ENCODE measurements at regions not wholly inside any gene's neighbourhood (a gene's known extent, or its start where the extent isn't known, plus 50 kb on each side); places are given as distances from the start of the nearest gene placed in this dataset.

DNA sequence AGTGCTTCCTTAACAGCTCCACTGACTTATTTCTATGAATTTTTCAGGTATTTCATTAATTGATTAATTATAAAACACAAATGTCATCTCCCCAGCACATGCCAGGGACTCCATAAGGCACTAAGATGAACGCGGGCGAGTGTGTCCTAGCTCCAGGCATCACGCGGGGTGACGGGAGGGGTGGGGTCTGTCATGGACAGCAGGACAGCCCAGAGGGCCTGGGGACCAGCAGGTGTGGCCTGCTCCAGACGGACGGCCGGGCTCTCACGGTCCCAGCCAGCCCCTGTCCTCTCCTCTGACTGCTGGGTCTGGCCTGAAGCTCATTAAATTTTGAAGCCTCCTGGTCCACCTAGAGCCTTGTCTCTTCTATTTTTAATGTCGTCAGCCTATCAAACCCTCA, 531.1 kb downstream of the BRD1 start:
- CTCF ChIA-PET: interaction anchor here (1.0 to 2.9 kb wide), 3 partner anchors 8 to 250 kb away, joined by 3 to 10 read pairs (median 6); no protein-coding TSS in a partner anchor

DNA sequence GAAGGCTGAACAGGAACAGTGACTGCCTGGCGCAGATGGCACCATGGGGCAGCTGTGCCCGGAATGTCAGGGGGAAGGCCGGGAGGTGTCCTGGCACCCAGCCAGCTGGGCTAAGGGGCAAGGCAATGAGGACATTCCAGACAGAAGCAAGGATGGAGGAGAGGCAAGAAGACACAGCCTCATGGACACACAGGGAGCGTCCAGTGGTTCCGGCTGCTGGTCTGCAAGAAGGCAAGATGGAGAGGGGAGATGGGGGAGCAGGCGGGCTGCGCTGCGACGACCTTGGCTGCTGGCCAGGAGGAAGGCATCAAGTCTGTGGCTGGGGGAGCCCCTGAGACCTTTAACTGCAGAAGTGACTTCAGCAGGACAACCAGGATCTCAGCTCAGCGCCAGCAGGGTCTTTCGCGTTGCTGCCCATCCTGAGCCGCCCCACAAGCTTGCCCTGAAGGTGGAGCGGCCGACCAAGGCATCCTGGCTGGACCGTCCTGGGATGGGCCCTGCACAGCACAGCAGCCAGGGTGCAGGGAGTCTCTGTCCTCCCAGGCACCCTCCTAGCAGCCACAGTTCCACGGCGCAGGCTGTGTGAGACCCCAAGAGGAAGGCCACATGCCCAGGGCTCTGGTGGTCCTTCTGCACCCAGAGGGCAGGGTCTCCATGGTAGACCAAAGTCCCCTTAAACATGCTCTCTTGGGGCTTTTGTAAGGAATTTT, 531.7 kb downstream of the BRD1 start:
- ChIA-PET POLR2A (no interaction called here), CTCF (interaction anchor here (1.4 to 2.9 kb wide), 3 partner anchors 9 to 249 kb away, joined by 6 to 14 read pairs (median 10); no protein-coding TSS in a partner anchor)
- H3K27ac ChIP-seq (ENCODE audit: extremely low read depth, low read depth, low read length): no peak overlapping the region
- no peaks in the 10 kb centered on the region for H3K9me3 ChIP-seq (ENCODE audit: control insufficient read depth, insufficient read depth, low read depth, low read length)
- no peak overlapping the region for H3K4me3 ChIP-seq (ENCODE audit: low read depth, low read length)
- no peaks in the 10 kb centered on the region for H3K36me3 ChIP-seq (ENCODE audit: control insufficient read depth in 2 of 2, insufficient read depth in 1 of 2, low read length in 2 of 2)
- TF ChIP-seq ZNF350 (tag by site-specific recombination; IDR thresholded peaks at IDR 0.05) (no peak), BCL11A (tag by site-specific recombination; IDR thresholded peaks at IDR 0.05; ENCODE audit: low read depth) (no peak), ZNF174 (tag by site-specific recombination; IDR thresholded peaks at IDR 0.05) (no peak), ZNF423 (tag by site-specific recombination; IDR thresholded peaks at IDR 0.05) (no peak), ZNF600 (tag by site-specific recombination; IDR thresholded peaks at IDR 0.05) (no peak), GLI2 (tag by site-specific recombination; IDR thresholded peaks at IDR 0.05; ENCODE audit: borderline replicate concordance, low read depth) (no peak), ZNF558 (tag by site-specific recombination; IDR thresholded peaks at IDR 0.05) (no peak), MZF1 (tag by site-specific recombination; IDR thresholded peaks at IDR 0.05; ENCODE audit: borderline replicate concordance) (no peak)
- TF ChIP-seq, protein P1, sequence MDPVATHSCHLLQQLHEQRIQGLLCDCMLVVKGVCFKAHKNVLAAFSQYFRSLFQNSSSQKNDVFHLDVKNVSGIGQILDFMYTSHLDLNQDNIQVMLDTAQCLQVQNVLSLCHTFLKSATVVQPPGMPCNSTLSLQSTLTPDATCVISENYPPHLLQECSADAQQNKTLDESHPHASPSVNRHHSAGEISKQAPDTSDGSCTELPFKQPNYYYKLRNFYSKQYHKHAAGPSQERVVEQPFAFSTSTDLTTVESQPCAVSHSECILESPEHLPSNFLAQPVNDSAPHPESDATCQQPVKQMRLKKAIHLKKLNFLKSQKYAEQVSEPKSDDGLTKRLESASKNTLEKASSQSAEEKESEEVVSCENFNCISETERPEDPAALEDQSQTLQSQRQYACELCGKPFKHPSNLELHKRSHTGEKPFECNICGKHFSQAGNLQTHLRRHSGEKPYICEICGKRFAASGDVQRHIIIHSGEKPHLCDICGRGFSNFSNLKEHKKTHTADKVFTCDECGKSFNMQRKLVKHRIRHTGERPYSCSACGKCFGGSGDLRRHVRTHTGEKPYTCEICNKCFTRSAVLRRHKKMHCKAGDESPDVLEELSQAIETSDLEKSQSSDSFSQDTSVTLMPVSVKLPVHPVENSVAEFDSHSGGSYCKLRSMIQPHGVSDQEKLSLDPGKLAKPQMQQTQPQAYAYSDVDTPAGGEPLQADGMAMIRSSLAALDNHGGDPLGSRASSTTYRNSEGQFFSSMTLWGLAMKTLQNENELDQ (tag by site-specific recombination; IDR thresholded peaks at IDR 0.05; ENCODE audit: low read depth): no peak
- H3K4me1 ChIP-seq (ENCODE audit: control insufficient read depth, insufficient read depth, low read length): no peaks in the 10 kb centered on the region

More for the DNA sequence above, 531.1 kb downstream of the BRD1 start:
- Histone ChIP-seq H3K4me3 (ENCODE audit: low read depth, low read length) (no peak overlapping the region), H3K9me3 (ENCODE audit: control insufficient read depth, insufficient read depth, low read depth, low read length) (no peaks in the 10 kb centered on the region), H3K36me3 (ENCODE audit: control insufficient read depth in 2 of 2, insufficient read depth in 1 of 2, low read length in 2 of 2) (no peaks in the 10 kb centered on the region), H3K27ac (ENCODE audit: extremely low read depth, low read depth, low read length) (no peak overlapping the region), H3K4me1 (ENCODE audit: control insufficient read depth, insufficient read depth, low read length) (no peaks in the 10 kb centered on the region)
- TF ChIP-seq ZNF791 (tag by site-specific recombination; IDR thresholded peaks at IDR 0.05) (no peak), MZF1 (tag by site-specific recombination; IDR thresholded peaks at IDR 0.05; ENCODE audit: borderline replicate concordance) (no peak), ZNF311 (tag by site-specific recombination; IDR thresholded peaks at IDR 0.05; ENCODE audit: borderline replicate concordance) (no peak), FEZF1 (tag by site-specific recombination; IDR thresholded peaks at IDR 0.05) (no peak), ZNF660 (tag by site-specific recombination; IDR thresholded peaks at IDR 0.05) (no peak), ZNF274 (IDR thresholded peaks at IDR 0.05; ENCODE audit: low read length) (no peak), ZNF274 (tag by site-specific recombination; IDR thresholded peaks at IDR 0.05; ENCODE audit: borderline replicate concordance) (no peak), KLF8 (tag by site-specific recombination; IDR thresholded peaks at IDR 0.05) (no peak), ZNF837 (tag by site-specific recombination; IDR thresholded peaks at IDR 0.05) (no peak), PRDM1 (tag by site-specific recombination; IDR thresholded peaks at IDR 0.05) (no peak), ZNF16 (tag by site-specific recombination; IDR thresholded peaks at IDR 0.05; ENCODE audit: low read depth) (no peak)
- TF ChIP-seq, protein P2, sequence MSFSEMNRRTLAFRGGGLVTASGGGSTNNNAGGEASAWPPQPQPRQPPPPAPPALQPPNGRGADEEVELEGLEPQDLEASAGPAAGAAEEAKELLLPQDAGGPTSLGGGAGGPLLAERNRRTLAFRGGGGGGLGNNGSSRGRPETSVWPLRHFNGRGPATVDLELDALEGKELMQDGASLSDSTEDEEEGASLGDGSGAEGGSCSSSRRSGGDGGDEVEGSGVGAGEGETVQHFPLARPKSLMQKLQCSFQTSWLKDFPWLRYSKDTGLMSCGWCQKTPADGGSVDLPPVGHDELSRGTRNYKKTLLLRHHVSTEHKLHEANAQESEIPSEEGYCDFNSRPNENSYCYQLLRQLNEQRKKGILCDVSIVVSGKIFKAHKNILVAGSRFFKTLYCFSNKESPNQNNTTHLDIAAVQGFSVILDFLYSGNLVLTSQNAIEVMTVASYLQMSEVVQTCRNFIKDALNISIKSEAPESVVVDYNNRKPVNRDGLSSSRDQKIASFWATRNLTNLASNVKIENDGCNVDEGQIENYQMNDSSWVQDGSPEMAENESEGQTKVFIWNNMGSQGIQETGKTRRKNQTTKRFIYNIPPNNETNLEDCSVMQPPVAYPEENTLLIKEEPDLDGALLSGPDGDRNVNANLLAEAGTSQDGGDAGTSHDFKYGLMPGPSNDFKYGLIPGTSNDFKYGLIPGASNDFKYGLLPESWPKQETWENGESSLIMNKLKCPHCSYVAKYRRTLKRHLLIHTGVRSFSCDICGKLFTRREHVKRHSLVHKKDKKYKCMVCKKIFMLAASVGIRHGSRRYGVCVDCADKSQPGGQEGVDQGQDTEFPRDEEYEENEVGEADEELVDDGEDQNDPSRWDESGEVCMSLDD (tag by site-specific recombination; IDR thresholded peaks at IDR 0.05): no peak
- TF ChIP-seq, protein P3, sequence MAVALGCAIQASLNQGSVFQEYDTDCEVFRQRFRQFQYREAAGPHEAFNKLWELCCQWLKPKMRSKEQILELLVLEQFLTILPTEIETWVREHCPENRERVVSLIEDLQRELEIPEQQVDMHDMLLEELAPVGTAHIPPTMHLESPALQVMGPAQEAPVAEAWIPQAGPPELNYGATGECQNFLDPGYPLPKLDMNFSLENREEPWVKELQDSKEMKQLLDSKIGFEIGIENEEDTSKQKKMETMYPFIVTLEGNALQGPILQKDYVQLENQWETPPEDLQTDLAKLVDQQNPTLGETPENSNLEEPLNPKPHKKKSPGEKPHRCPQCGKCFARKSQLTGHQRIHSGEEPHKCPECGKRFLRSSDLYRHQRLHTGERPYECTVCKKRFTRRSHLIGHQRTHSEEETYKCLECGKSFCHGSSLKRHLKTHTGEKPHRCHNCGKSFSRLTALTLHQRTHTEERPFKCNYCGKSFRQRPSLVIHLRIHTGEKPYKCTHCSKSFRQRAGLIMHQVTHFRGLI (tag by site-specific recombination; IDR thresholded peaks at IDR 0.05): no peak
- TF ChIP-seq, protein P4, sequence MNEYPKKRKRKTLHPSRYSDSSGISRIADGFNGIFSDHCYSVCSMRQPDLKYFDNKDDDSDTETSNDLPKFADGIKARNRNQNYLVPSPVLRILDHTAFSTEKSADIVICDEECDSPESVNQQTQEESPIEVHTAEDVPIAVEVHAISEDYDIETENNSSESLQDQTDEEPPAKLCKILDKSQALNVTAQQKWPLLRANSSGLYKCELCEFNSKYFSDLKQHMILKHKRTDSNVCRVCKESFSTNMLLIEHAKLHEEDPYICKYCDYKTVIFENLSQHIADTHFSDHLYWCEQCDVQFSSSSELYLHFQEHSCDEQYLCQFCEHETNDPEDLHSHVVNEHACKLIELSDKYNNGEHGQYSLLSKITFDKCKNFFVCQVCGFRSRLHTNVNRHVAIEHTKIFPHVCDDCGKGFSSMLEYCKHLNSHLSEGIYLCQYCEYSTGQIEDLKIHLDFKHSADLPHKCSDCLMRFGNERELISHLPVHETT (tag by site-specific recombination; IDR thresholded peaks at IDR 0.05): no peak
- POLR2A ChIA-PET: no interaction called here
